ENCODE measurements at regions not wholly inside any gene's neighbourhood (a gene's known extent, or its start where the extent isn't known, plus 50 kb on each side); places are given as distances from the start of the nearest gene placed in this dataset.

DNA sequence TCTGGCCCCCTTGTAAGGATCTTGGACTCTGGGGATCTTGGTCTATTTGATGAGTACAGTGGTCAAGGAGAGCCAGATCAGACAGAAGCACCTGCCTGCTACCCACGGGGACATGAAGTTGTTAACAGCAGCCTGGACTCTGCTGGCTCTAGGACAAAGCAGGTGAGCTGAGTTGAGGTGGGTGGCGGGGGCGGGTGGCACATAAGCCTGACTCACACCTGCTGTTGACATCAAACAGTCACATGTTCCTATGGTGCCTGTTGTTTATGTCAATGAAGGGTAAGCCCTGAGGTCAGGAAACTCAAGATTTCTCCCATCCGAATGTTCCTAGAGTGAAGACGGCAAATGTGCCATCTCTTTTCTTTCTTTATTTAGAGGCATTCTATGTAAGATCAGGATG lies 50.1 kb upstream of the CLNK start:
- Histone ChIP-seq H3K4me3 (no peak overlapping the region), H3K27ac (no peak overlapping the region), H3K4me1 (no peaks in the 10 kb centered on the region), H3K27me3 (no peaks in the 10 kb centered on the region), H3K36me3 (no peaks in the 10 kb centered on the region), H3K9me3 (no peaks in the 10 kb centered on the region)
- in situ Hi-C loops (cut with MboI; ENCODE audit: low sequenced_read_pairs in 4 of 4) (no loop called here), intact Hi-C loops (cut with DNase I; ENCODE audit: low total_unique reads) (no loop called here)
- TF ChIP-seq, protein P1, sequence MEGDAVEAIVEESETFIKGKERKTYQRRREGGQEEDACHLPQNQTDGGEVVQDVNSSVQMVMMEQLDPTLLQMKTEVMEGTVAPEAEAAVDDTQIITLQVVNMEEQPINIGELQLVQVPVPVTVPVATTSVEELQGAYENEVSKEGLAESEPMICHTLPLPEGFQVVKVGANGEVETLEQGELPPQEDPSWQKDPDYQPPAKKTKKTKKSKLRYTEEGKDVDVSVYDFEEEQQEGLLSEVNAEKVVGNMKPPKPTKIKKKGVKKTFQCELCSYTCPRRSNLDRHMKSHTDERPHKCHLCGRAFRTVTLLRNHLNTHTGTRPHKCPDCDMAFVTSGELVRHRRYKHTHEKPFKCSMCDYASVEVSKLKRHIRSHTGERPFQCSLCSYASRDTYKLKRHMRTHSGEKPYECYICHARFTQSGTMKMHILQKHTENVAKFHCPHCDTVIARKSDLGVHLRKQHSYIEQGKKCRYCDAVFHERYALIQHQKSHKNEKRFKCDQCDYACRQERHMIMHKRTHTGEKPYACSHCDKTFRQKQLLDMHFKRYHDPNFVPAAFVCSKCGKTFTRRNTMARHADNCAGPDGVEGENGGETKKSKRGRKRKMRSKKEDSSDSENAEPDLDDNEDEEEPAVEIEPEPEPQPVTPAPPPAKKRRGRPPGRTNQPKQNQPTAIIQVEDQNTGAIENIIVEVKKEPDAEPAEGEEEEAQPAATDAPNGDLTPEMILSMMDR (IDR thresholded peaks at IDR 0.05 in 4 of 5, conservative IDR thresholded peaks at IDR 0.05 in 1 of 5) = no peak
- TF ChIP-seq POLR2A (IDR thresholded peaks at IDR 0.05) = no peak
- no peak for DNase-seq
- no peak for ATAC-seq

Data from gastrocnemius medialis (tissue), 4 donors.